HepG2 (cell line): ENCODE measurements at regions not wholly inside any gene's neighbourhood (a gene's known extent, or its start where the extent isn't known, plus 50 kb on each side); places are given as distances from the start of the nearest gene placed in this dataset.

Source experiments
- ATAC-seq: fragments of 200-7000 bp; cut with Tn5 transposase; 3 replicates; pipeline ENCODE4 v1.9.1; 2020; ENCODE audit warnings: mild to moderate bottlenecking, moderate library complexity
- BruUV-seq: library from RNA; stranded (reverse); fragments of 400-500 nt; replicated peaks from 2 replicates; lab custom pipeline; 2021; lab: Mats Ljungman, UMichigan
- CTCF ChIA-PET: fragments of 300-600 bp; formaldehyde crosslinking; extraction: SDS; loops from one replicate; lab custom pipeline; 2021; ENCODE audit warnings: low total read pairs, inconsistent platforms, low intra/inter-chr PET ratio; lab: Yijun Ruan, JAX
- POLR2A ChIA-PET: fragments of 350-600 bp; sonication (Branson Sonifier 250); formaldehyde crosslinking; loops from one replicate; lab custom pipeline; 2020; ENCODE audit warnings: antibody characterized with exemption, inconsistent platforms; lab: Yijun Ruan, JAX
- DNase-seq: peaks from one replicate; pipeline ENCODE4 v3.0.0-alpha.2; 2015; ENCODE audit warnings: low spot score
- FAIRE-seq: peaks from 3 replicates; lab custom pipeline; 2011; peaks lifted over from hg19 to GRCh38; lab: Jason Lieb, UNC
- H2AFZ ChIP-seq: one replicate; pipeline ENCODE4 v1.6.1; 2011; ENCODE audit warnings: low read length, inconsistent platforms
- H3K27ac ChIP-seq: fragments of 300-600 bp; 3 replicates; pipeline ENCODE4 v1.8.0; 2011; ENCODE audit warnings: mixed run types, mild to moderate bottlenecking, mixed read lengths, low read length, inconsistent platforms; ENCODE audit not compliant: insufficient read depth; ENCODE audit errors: extremely low read length
- H3K27me3 ChIP-seq, 2 experiments: fragments of 200-600 bp in 1 of 2; 2 replicates in 1 of 2; 3 replicates in 1 of 2; pipeline versions ENCODE4 v1.6.0 to v1.8.0; 2011; ENCODE audit warnings: low read length in 2 of 2, mild to moderate bottlenecking in 2 of 2, moderate library complexity in 2 of 2, inconsistent platforms in 1 of 2; ENCODE audit not compliant: insufficient read depth in 2 of 2, control insufficient read depth in 1 of 2
- H3K36me3 ChIP-seq, 2 experiments: fragments of 200-600 bp in 1 of 2; replicated peaks in 1 of 2; 2 replicates in 1 of 2; 3 replicates in 1 of 2; pipeline versions ENCODE4 v1.5.1 to v1.8.0; 2011; ENCODE audit warnings: low read length in 2 of 2, inconsistent platforms in 1 of 2; ENCODE audit not compliant: insufficient read depth in 2 of 2, control insufficient read depth in 1 of 2
- H3K4me1 ChIP-seq: 2 replicates; pipeline ENCODE4 v1.5.1; 2012; ENCODE audit warnings: low read length, inconsistent platforms; ENCODE audit not compliant: insufficient read depth
- H3K4me2 ChIP-seq: 2 replicates; pipeline ENCODE4 v1.6.0; 2011; ENCODE audit warnings: low read depth, low read length, inconsistent platforms
- H3K4me3 ChIP-seq, 3 experiments: fragments of 200-600 bp in 1 of 3; sonication (generic), shearing (Covaris generic) in 1 of 3; replicated peaks in 1 of 3; 2 replicates each; pipeline ENCODE4 v1.5.1; 2011 to 2016; ENCODE audit warnings: low read length in 3 of 3, inconsistent platforms in 2 of 3, low read depth in 2 of 3, mild to moderate bottlenecking in 2 of 3, control low read depth in 1 of 3, mixed read lengths in 1 of 3; ENCODE audit not compliant: insufficient read depth in 1 of 3
- H3K79me2 ChIP-seq: one replicate; pipeline ENCODE4 v1.6.1; 2011; ENCODE audit warnings: low read length, inconsistent platforms; ENCODE audit not compliant: insufficient read depth
- H3K9ac ChIP-seq: 2 replicates; pipeline ENCODE4 v1.6.0; 2011; ENCODE audit warnings: mild to moderate bottlenecking, low read depth, low read length, inconsistent platforms; ENCODE audit not compliant: insufficient read depth
- H3K9me3 ChIP-seq: 2 replicates; pipeline ENCODE4 v1.5.1; 2012; ENCODE audit warnings: mild to moderate bottlenecking, low read length
- H4K20me1 ChIP-seq: 2 replicates; pipeline ENCODE4 v1.6.0; 2011; ENCODE audit warnings: inconsistent platforms, mild to moderate bottlenecking, low read length, moderate library complexity; ENCODE audit not compliant: insufficient read depth
- CBX1 ChIP-seq: IDR thresholded peaks from one replicate; pipeline ENCODE4 v1.6.1; 2016; ENCODE audit warnings: antibody characterized with exemption, low read depth
- HMG20B ChIP-seq: conservative IDR thresholded peaks from 2 replicates; pipeline ENCODE4 v1.6.1; 2016; ENCODE audit warnings: missing genetic modification reagents, missing compliant biosample characterization
- MYNN ChIP-seq: sonication (generic); formaldehyde crosslinking; IDR thresholded peaks from 2 replicates; pipeline ENCODE4 v1.4.0; 2020; ENCODE audit warnings: mild to moderate bottlenecking, low read depth, missing genetic modification reagents
- ZNF44 ChIP-seq: sonication (generic); formaldehyde crosslinking; IDR thresholded peaks from 2 replicates; pipeline ENCODE4 v1.5.1; 2020; ENCODE audit warnings: mild to moderate bottlenecking, missing genetic modification reagents
- ZNF674 ChIP-seq: sonication (generic); formaldehyde crosslinking; IDR thresholded peaks from 2 replicates; pipeline ENCODE4 v1.5.0; 2020; ENCODE audit warnings: low read depth, mild to moderate bottlenecking, missing genetic modification reagents
- WGBS: methylation state at CpG from one replicate; pipeline ENCODE4 v1.1.6; 2017; ENCODE audit warnings: low lambda C conversion rate; 5-methylcytosine and 5-hydroxymethylcytosine counted together
- in situ Hi-C: cut with HindIII; loops from 2 replicates; pipeline ENCODE4 v1.10.0; 2017; ENCODE audit warnings: low pct_unique_long_range_greater_than_20kb; ENCODE audit not compliant: extremely low pct_ligation_motif_present
- intact Hi-C: fragments of 100-400 bp; cut with micrococcal nuclease; formaldehyde crosslinking; loops from one replicate; pipeline ENCODE4 v1.10.0; 2022; ENCODE audit not compliant: unreplicated experiment

GRCh38 chr1:213933336-213933735 lies 54.4 kb upstream of the PROX1 start:
- Histone ChIP-seq H4K20me1 (no peaks in the 10 kb centered on the region), H3K4me1 (peaks cover 3% of the 10 kb centered on the region), H3K27me3 (no peaks in the 10 kb centered on the region), H2AFZ (no peak overlapping the region), H3K79me2 (no peaks in the 10 kb centered on the region), H3K9me3 (peaks cover 6% of the 10 kb centered on the region), H3K36me3 (no peaks in the 10 kb centered on the region), H3K27ac (no peak overlapping the region), H3K4me2 (no peak overlapping the region), H3K9ac (no peak overlapping the region), H3K4me3 (no peak overlapping the region)
- TF ChIP-seq CBX1 = no peak
- TF ChIP-seq ZNF44 = no peak
- TF ChIP-seq HMG20B (CRISPR knock-in tag) = no peak
- TF ChIP-seq ZNF674 (CRISPR knock-in tag) = no peak
- BruUV-seq = no TSS peak
- WGBS = 91% methylated on average over 5 of the region's 5 CpGs
- FAIRE-seq (no peak), ATAC-seq (no peak), DNase-seq (no peak)
- ChIA-PET CTCF (no interaction called here), POLR2A (interaction anchor here (2.1 kb wide), 1 partner anchor 55 kb away, joined by 8 read pairs; the partner anchor contains the start of gene PROX1)
- in situ Hi-C loops (no loop called here), intact Hi-C loops (no loop called here)

- Histone ChIP-seq H3K36me3 (no peaks in the 10 kb centered on the region), H3K4me1 (peaks cover 13% of the 10 kb centered on the region), H3K27me3 (no peaks in the 10 kb centered on the region), H3K9ac (no peak overlapping the region), H3K27ac (no peak overlapping the region), H3K4me3 (no peak overlapping the region), H3K9me3 (peaks cover 6% of the 10 kb centered on the region), H3K4me2 (no peak overlapping the region), H3K79me2 (no peaks in the 10 kb centered on the region), H4K20me1 (no peaks in the 10 kb centered on the region), H2AFZ (no peak overlapping the region)
- CTCF ChIA-PET = no interaction called here
- no peak for TF ChIP-seq MYNN (CRISPR knock-in tag)
- in situ Hi-C loops (no loop called here), intact Hi-C loops (no loop called here)
- ATAC-seq = no peak
- POLR2A ChIA-PET = no interaction called here
- WGBS = 69% methylated on average over 5 of the region's 5 CpGs
- BruUV-seq = no TSS peak
- DNase-seq = no peak
- FAIRE-seq = no peak
Measured at GRCh38 chr1:213934649-213935048, 53.1 kb upstream of the PROX1 start.
